ENCODE measurements at regions not wholly inside any gene's neighbourhood (a gene's known extent, or its start where the extent isn't known, plus 50 kb on each side); places are given as distances from the start of the nearest gene placed in this dataset.

DNA sequence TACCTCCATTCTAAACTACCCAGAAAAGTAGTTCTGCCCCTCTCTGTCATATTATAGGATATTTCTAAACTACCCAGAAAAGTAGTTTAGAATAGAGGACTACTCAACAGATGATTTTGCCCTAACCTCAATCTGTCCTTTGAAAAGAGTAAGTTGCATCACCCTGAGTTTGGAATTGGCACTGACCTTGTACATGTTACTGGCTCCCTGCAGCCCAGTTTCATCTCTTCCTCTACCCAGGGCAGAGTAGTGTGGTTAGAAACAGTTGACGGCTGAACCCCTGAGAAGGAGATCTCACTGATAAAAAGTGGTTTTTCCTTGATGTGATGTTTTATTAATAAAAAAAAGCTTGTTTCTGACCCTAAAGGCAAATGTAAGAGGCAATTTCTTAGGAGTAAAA, 340.5 kb upstream of the NECTIN3 start:
- DNase-seq, result no peak

GRCh38 chr3:110732420-110732819, 339.2 kb upstream of the NECTIN3 start:
- no peak for DNase-seq

DNA sequence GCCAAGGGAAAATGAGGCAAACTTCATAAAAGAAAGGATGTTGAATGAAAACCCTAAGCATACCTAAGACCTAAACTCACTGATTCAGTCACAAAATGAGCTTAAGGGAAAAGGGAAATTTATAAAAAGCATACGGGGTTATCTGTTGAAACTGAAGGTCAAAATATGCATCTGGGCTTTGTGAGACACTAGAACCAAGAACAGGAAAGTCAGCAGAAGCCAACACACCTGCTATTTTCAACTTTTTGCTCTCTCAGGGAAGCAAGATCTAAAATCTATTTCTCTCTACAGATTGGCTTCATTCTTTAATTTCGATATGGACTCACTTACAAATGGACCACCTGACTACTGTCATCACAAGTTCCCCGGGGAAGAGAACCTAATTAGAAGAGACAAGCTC, 338.6 kb upstream of the NECTIN3 start:
- DNase-seq, result no peak

- DNase-seq, result no peak
These were observed 337.1 kb upstream of the NECTIN3 start for GRCh38 chr3:110734524-110734923.

- DNase-seq, result no peak
These were observed 335.3 kb upstream of the NECTIN3 start for GRCh38 chr3:110736332-110736731.

GRCh38 chr3:110738531-110738930, 333.1 kb upstream of the NECTIN3 start:
- no peak for DNase-seq

- no peak for DNase-seq
These were observed 329.7 kb upstream of the NECTIN3 start for GRCh38 chr3:110741891-110742290.

DNA sequence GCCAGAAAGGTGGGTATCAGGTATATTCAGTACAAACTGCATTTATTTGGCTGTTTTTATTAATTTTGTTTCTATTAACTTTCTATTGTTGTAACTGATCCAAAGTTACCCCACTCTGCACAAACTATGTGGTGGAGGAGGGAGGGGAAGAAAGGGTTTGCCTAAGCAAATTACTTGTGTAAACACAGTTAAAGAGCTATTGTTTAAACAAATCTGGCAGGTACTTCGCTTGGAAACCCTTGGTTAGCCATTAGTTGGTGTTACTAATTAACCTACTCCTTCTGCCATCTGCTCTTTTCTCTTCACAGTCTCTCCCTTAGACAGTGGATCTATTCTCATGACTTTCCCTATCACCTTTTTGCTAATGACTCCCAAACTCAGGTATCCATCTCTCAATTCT, 328.4 kb upstream of the NECTIN3 start:
- DNase-seq, result no peak

DNA sequence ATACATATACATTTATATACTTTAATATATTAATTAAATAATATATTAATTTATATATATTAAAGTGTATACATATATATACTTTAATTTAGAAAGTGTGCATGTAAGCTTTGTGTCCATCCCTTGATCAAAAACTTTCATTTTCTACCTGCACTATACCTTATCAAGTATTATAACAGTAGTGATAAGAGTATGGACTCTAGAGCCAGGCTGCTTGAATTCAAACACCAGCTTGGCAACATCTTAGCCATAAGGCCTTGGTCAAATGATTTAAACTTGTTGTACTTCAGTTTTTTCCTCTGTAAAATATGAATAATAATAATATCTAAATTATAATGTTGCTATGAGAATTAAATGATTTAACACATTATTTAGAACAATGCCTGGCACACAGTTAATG, 327.6 kb upstream of the NECTIN3 start:
- no peak for DNase-seq

GRCh38 chr3:110744723-110745122, 326.9 kb upstream of the NECTIN3 start:
- DNase-seq, result no peak

- no peak for DNase-seq
These were observed 322.6 kb upstream of the NECTIN3 start for GRCh38 chr3:110749006-110749405.

DNA sequence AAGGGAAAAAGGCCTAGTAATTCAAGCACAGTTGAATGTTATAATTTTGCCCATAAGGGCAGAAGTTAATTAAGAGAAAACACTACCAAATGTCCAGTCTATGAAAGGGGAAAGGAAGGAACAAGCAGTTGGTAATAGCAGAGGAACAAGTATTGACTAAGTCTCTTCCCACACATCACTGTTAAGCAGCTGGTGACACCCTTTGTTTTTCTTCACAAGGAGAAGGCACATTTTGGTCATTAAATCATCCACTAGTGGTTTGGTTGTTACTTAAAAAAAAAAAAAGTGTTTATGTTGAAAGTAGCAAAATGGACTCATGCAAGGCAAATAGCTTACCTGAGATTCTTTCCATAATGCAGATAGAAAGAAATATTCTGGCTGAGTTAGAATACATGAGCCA, 321.4 kb upstream of the NECTIN3 start:
- DNase-seq, result no peak

DNA sequence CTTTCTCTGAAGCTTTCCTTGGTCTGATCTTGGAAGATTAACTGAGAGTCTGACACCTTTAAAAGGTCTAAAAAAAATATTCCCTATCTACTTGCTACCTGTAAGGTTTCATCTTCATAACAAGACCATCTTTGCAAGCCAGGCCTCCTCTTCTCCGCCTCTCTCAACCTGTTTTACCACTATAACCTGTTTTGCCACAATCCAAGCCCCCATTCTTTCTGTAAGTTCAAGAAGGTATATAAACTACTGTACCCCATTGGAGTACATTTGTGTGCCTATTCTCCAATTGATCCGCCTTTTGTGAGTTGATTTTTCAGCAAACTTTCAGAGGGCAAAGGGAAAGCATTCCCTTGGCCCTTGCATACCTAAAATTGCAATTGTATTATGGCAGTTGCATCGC, 319.3 kb upstream of the NECTIN3 start:
- no peak for DNase-seq

- no peak for DNase-seq
These were observed 318.1 kb upstream of the NECTIN3 start for GRCh38 chr3:110753516-110753915.

- no peak for DNase-seq
These were observed 317.3 kb upstream of the NECTIN3 start for GRCh38 chr3:110754212-110754916.

DNA sequence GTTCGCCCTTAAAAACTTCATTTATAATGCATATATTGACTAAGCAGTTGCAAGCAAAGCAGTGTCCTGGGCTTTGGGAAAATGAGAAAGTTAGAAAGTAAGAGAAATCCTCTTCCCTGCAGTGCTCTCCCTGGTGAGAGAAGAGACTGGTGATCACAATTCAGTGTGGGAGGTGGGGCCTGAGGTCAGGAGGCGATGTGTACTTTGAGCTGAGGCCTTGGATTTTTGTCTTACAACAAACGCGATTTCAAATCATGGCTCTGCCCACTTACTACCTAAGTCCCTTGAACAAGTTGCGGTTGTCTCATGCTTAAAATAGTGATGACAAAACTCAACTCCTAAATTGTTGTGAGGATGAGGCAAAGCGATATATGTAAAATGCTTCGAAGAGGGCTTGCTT, 316.3 kb upstream of the NECTIN3 start:
- no peak for DNase-seq

DNA sequence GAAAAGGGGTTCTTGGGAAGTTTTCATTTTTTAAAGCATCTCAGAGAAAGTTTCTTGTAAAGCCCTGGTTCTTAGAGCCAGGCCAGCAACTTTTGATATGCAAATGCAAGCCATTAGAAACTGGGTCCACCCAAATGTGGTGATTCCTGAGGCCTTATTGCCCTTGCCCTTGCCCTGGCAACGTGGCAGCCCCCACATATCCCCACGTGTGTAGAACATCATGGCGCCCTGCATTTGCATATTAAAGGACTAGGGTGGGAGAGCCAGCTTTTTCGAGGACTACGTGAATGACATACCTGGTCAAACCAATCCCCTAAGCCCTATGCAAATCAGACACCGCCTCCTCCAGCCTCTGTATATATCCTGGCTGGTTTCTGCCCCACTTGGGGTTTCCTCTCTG, 314.9 kb upstream of the NECTIN3 start:
- DNase-seq, result no peak

DNA sequence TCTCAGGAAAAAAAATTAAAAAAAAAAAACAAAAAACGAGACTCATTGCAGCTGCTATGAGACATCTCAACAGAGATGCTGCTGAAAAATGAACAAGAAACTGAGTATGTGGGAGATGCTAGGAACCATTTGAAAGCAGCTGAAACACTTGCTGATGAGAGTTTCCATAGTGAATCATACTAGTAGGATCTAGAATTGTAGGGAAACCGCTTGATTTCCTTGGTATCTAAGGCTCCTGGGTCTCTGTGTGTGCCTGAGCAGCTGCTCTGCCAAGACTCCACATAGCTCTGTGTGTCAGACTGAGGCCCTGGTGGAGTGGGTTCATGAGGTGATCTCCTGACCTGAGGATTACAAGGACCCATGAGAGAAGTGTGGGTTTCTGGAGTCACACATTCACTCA, 313.4 kb upstream of the NECTIN3 start:
- DNase-seq, result no peak

DNA sequence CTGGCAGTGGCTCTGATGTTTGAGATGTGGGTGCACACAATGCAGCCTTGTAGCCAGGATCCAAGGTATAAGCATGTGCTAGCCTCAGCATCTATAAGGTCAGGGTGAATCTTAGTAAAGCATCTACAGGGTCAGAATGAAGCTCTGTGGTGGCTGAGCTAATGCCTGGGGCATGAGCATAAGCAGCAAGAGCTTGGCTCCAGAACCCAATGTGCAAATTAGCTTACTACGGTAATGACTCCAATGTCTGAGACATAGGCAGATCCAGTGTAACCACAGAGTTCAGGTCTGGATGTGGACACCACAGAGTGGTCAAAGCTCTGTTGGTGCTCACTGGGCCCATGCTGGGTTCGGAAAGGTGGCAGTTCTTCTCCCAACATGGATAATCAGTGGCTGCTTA, 304.5 kb upstream of the NECTIN3 start:
- DNase-seq, result no peak

DNA sequence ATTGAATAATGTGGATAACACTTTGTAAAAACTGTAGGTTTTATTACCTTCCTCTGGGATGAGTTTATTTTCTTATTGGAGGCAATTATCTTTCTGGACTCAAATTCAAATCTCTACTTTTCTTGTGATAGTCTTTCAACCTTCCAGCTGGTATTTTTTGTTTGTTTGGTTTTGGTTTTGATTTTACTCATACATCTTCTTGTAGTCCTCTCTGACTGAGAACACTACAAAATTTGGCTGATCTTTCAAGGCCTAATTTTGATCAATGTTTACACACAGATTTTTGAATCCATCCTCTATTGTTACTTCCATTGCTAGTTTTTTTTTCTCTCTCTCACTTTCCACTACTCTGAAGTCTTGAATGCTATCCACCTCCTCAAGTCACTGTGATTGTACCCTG, 303.8 kb upstream of the NECTIN3 start:
- DNase-seq, result no peak

DNA sequence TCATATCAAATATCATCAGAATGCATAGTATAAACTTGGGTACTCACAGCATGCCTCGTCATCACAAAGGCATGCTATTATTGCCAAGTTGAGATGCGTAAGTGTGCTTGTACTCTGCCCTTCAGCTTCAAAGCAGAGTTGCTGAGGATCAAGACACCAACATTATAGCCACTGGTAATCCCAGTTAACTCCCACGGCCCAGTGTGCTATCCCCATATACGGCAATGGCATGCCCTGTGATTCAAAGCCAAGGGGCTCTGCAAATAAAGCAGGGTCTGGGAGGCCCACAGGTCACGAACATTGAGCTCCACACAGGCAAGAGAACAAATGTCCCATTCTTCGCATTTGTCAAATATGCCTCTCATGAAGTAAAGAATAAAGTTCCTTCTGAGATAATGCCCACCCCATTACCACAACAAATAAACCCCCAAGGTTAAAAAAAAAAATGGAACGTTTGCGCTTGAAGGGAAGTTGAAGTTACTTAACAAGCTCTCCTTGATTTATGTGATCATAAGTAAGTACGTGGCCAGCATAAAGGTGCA, 298.1 kb upstream of the NECTIN3 start:
- no peak for DNase-seq

DNA sequence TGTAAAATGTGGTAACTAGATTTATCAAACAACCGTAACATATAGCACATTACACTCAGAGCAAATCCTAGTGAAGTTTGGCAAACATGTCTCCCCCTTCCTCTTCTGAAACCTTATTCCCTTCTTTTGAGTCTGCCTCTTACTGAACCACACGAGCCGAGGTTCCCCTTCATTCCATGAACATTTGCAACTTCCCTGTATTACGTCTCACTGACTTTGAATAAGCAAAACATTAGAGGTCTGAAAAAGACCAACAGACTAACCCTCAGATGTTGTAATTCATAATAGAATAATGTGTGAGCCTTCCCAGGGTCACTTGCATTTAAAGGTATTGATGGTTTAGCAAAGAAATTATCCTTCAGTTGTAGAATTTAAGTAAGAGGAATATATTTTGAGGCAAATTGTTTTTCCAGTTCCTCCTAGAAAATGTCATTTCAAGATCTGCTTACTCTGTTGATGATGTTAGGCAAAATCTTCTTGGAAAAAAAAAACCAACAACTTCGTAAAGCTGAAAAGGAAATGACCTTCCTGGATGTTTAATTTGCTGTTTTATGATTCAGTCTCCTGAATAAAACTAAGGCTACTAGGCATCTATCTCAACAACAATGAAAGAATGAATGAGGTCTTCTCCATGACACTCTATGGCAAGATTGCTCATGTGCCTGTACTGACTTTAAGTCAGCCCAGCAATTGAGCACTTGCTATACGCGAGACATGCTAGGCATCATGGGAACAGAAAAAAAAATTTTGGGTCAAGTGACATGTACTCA, 296.9 kb upstream of the NECTIN3 start:
- DNase-seq, result no peak

DNA sequence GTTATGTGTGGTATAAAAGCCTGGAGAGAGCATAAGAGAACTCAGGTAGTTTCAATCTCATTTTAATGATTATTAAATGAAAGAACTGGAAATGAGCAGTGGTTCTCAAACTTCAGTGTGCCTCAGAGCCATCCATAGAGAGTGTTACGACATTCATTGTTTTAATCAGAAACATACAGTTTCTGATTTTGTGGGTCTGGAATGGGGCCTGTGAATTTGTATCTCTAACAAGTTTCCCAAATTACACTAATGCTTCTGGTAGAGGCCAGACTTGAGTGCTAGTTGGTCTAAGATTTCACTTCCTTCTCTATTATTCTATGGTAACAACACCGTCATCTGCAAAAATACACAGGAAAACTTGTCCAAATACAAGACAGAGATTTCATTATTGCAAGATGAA, 292.0 kb upstream of the NECTIN3 start:
- no peak for DNase-seq

DNA sequence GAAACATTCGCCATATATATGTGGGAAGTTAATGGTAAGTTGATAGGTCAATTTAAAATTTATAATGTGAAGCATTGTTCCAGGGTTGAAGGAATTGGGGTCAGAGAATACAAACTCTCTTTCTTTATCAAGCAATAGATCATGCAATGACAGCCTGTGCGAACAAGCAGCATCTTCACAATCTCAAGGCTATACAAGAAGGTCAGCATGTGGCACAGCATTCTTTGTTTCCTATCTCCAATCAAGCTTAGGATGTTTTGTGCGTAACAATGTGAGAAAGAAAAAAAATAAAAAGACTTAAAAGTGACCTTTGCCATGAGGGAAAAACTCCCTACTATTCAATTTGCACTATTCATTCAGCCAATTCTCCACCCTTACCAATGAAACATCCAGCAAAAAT, 288.1 kb upstream of the NECTIN3 start:
- no peak for DNase-seq

DNA sequence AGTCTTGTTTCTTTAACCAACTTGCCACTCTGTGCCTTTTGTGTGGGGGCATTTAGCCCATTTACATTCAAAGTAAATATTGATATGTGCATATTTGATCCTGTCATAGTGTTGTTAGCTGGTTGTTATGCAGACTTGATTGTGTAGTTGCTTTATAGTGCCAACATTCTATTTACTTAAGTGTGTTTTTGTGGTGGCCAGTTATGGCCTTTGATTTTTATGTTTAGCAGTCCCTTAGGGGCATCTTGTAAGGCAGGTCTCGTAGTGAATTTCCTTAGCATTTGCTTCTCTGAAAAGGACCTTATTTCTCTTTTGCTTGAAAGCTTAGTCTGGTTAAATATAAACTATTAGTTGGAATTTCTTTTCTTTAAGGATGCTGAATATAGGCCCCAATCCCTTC, 282.8 kb upstream of the NECTIN3 start:
- no peak for DNase-seq
